H1 (cell line): ENCODE measurements at regions not wholly inside any gene's neighbourhood (a gene's known extent, or its start where the extent isn't known, plus 50 kb on each side); places are given as distances from the start of the nearest gene placed in this dataset.

Source experiments
- BRCA1 ChIP-seq: IDR thresholded peaks from 2 replicates; pipeline ENCODE4 v1.6.1; 2012; ENCODE audit warnings: low read depth, low read length, improper control_type of control experiment
- CTCF ChIP-seq, 3 experiments: IDR thresholded peaks; 1 replicate in 2 of 3; 2 replicates in 1 of 3; pipeline versions ENCODE4 v1.5.1 to v1.6.1; 2011; ENCODE audit warnings: low read length in 3 of 3, mild to moderate bottlenecking in 3 of 3, inconsistent platforms in 2 of 3, low read depth in 1 of 3, moderate library complexity in 1 of 3; ENCODE audit not compliant: insufficient read depth in 1 of 3; ENCODE audit errors: control extremely low read depth in 1 of 3
- EP300 ChIP-seq, 2 experiments: IDR thresholded peaks; 1 replicate in 1 of 2; 2 replicates in 1 of 2; pipeline ENCODE4 v1.6.1; 2011 to 2012; ENCODE audit warnings: low read depth in 2 of 2, low read length in 2 of 2, mild to moderate bottlenecking in 2 of 2, borderline replicate concordance in 1 of 2, inconsistent platforms in 1 of 2, moderate library complexity in 1 of 2
- EZH2 ChIP-seq: fragments of 200-600 bp; sonication (generic); IDR thresholded peaks from 2 replicates; pipeline ENCODE4 v1.7.1; 2012; ENCODE audit warnings: low read depth, mild to moderate bottlenecking, moderate library complexity, low read length, inconsistent platforms; ENCODE audit not compliant: severe bottlenecking
- KDM1A ChIP-seq: fragments of 200-600, 300-600 bp; sonication (generic); IDR thresholded peaks from 2 replicates; pipeline ENCODE4 v1.7.1; 2016; ENCODE audit warnings: mild to moderate bottlenecking, low read length, borderline replicate concordance
- MAFK ChIP-seq: IDR thresholded peaks from 2 replicates; pipeline ENCODE4 v1.6.1; 2012; ENCODE audit warnings: low read depth, mild to moderate bottlenecking, improper control_type of control experiment, low read length
- MAX ChIP-seq: IDR thresholded peaks from 2 replicates; pipeline ENCODE4 v1.6.1; 2012; ENCODE audit warnings: inconsistent platforms
- NRF1 ChIP-seq: IDR thresholded peaks from 2 replicates; pipeline ENCODE4 v1.6.1; 2011; ENCODE audit warnings: mild to moderate bottlenecking, low read depth, low read length, improper control_type of control experiment
- POLR2A ChIP-seq, 2 experiments: IDR thresholded peaks; 1 replicate in 1 of 2; 2 replicates in 1 of 2; pipeline ENCODE4 v1.6.1; 2011; ENCODE audit warnings: low read depth in 2 of 2, low read length in 2 of 2, mild to moderate bottlenecking in 2 of 2; ENCODE audit errors: control extremely low read depth in 1 of 2
- RFX5 ChIP-seq: IDR thresholded peaks from 2 replicates; pipeline ENCODE4 v1.6.1; 2011; ENCODE audit warnings: low read depth, low read length, improper control_type of control experiment, borderline replicate concordance
- TAF1 ChIP-seq: IDR thresholded peaks from 2 replicates; pipeline ENCODE4 v1.6.1; 2011; ENCODE audit warnings: mild to moderate bottlenecking, low read depth, low read length
- TCF12 ChIP-seq: IDR thresholded peaks from 2 replicates; pipeline ENCODE4 v1.6.1; 2011; ENCODE audit warnings: low read depth, mild to moderate bottlenecking, low read length

- TF ChIP-seq EP300 (IDR thresholded peaks at IDR 0.05; ENCODE audit: borderline replicate concordance in 1 of 2, low read depth in 2 of 2, low read length in 2 of 2): no peak
- TF ChIP-seq CTCF (IDR thresholded peaks at IDR 0.05; ENCODE audit: control extremely low read depth in 1 of 3, insufficient read depth in 1 of 3, low read depth in 1 of 3, low read length in 3 of 3): peak in 2 of 3 experiments; percentile 8 to 9; a peak in 2 of 4 replicates
- TF ChIP-seq TAF1: no peak
- no peak for TF ChIP-seq MAX
- no peak for TF ChIP-seq POLR2A (IDR thresholded peaks at IDR 0.05; ENCODE audit: control extremely low read depth in 1 of 2, low read depth in 2 of 2, low read length in 2 of 2)
- TF ChIP-seq RFX5: no peak
- no peak for TF ChIP-seq EZH2
- no peak for TF ChIP-seq MAFK
- TF ChIP-seq BRCA1: no peak
- no peak for TF ChIP-seq TCF12
- TF ChIP-seq NRF1: no peak
- no peak for TF ChIP-seq KDM1A
Measured at GRCh38 chr2:21928292-21928691, 804.5 kb downstream of the TDRD15 start.
